Spleen (tissue), 11 donors: ENCODE measurements at regions not wholly inside any gene's neighbourhood (a gene's known extent, or its start where the extent isn't known, plus 50 kb on each side); places are given as distances from the start of the nearest gene placed in this dataset.

Experiments used
- DNase-seq: peaks from one replicate; pipeline ENCODE4 v3.0.0-alpha.2; 2020
- H3K27ac ChIP-seq, 8 donors: fragments of 200-600 bp; sonication (generic) in 7 of 8; 1 replicate in 4 of 8; 2 replicates in 4 of 8; pipeline versions ENCODE4 v1.5.0 to v1.8.0; 2016 to 2021; ENCODE audit warnings: inconsistent platforms in 4 of 8, mild to moderate bottlenecking in 4 of 8, moderate library complexity in 1 of 8
- H3K27me3 ChIP-seq, 7 donors: fragments of 200-600 bp; sonication (generic) in 6 of 7; replicated peaks in 1 of 7; 1 replicate in 4 of 7; 2 replicates in 3 of 7; pipeline versions ENCODE4 v1.5.0 to v1.8.0; 2016 to 2021; ENCODE audit warnings: inconsistent platforms in 3 of 7, mild to moderate bottlenecking in 1 of 7
- H3K36me3 ChIP-seq, 6 donors: fragments of 200-600 bp; sonication (generic) in 5 of 6; 1 replicate in 4 of 6; 2 replicates in 2 of 6; pipeline versions ENCODE4 v1.5.0 to v1.8.0; 2016 to 2021; ENCODE audit warnings: inconsistent platforms in 2 of 6
- H3K4me1 ChIP-seq, 6 donors: fragments of 200-600 bp; sonication (generic) in 5 of 6; 1 replicate in 3 of 6; 2 replicates in 3 of 6; pipeline versions ENCODE4 v1.5.0 to v1.8.0; 2016 to 2021; ENCODE audit warnings: inconsistent platforms in 3 of 6
- H3K4me3 ChIP-seq, 8 donors: fragments of 200-600 bp; sonication (generic) in 7 of 8; 1 replicate in 4 of 8; 2 replicates in 4 of 8; pipeline versions ENCODE4 v1.5.0 to v1.8.0; 2016 to 2021; ENCODE audit warnings: inconsistent platforms in 4 of 8, mild to moderate bottlenecking in 4 of 8, moderate library complexity in 2 of 8
- H3K9me3 ChIP-seq, 8 donors: fragments of 200-600 bp; sonication (generic) in 7 of 8; 1 replicate in 4 of 8; 2 replicates in 4 of 8; pipeline versions ENCODE4 v1.5.0 to v1.8.0; 2016 to 2021; ENCODE audit warnings: inconsistent platforms in 4 of 8
- POLR2A ChIP-seq, 3 donors: fragments of 450-650 bp; IDR thresholded peaks; one replicate each; pipeline ENCODE4 v1.5.1; 2017; ENCODE audit warnings: antibody characterized with exemption in 3 of 3, mild to moderate bottlenecking in 1 of 3
- POLR2AphosphoS5 ChIP-seq, 3 donors: sonication (generic); formaldehyde crosslinking; IDR thresholded peaks; one replicate each; pipeline ENCODE4 v1.5.1; 2017; ENCODE audit warnings: antibody characterized with exemption in 3 of 3
- whole genome bisulfite sequencing, 5 donors: extraction: QIAGEN DNeasy Blood & Tissue Kit in 3 of 5; methylation state at CpG; one replicate each; pipeline versions ENCODE4 v1.1.5 to v1.1.7; 2013 to 2018; 5-methylcytosine and 5-hydroxymethylcytosine counted together
- intact Hi-C: fragments of 100-400 bp; cut with DNase I; formaldehyde crosslinking; loops from one replicate; pipeline ENCODE4 v1.15.0; 2023; ENCODE audit warnings: low total_unique reads
- TF ChIP-seq, protein P1 (sequence below), 11 experiments: fragments of 200-600 bp in 7 of 11; fragments of 450-650 bp in 4 of 11; sonication (generic) in 4 of 11; IDR thresholded peaks in 8 of 11; conservative IDR thresholded peaks in 3 of 11; 1 replicate in 7 of 11; 2 replicates in 4 of 11; pipeline versions ENCODE4 v1.4.0 to v1.8.0; 2016 to 2021; ENCODE audit warnings: antibody characterized with exemption in 11 of 11, inconsistent platforms in 4 of 11, mild to moderate bottlenecking in 1 of 11
- donor health status: healthy with polysubstance abuse.
- donor health status: DM: no; HTN: no; CAD: no; lungs with moderate emphysema.
- donor health status: DM: no; HTN: no; CAD: no.
- donor health status: Bipolar disorder and iron deficiency.
- donor health status: healthy.
- donor health status: DM: no; HTN: no; CAD: no.
- donor health status: DM: yes; HTN: yes; CAD: no.

DNA sequence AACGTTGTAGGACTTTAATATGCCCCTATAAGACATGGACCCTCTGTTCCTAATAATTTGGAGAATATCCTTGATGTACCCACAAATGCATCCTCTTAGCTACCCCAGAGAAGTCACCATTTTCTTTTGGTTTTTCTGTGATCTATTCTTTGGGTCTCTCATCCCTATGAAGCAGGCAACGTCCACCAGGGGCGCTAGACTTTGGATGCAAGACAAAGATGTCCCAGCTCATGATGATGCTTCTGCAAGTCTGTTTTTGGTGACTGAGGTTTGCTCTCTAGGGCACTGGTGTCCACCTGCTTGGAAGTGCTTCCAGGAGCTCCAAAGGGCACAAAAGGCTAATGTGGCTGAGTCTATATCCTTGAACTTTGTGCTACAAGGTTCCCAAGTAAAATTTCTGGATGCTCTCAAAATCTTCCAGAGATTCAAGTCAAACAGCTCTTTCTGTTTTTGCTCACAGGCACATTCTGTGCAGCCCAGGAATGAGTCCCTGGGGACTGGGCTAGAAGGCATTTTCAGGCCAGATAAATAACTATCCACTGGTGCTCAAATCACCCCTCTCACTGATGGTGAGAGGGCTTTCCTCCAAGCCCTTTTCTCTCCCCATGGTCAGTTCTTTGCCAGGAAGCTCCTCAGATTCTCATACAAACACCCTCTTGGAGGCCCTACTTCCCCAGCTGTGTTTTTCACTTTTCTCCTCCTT, 166.4 kb downstream of the C7orf25 start:
- TF ChIP-seq, protein P1, sequence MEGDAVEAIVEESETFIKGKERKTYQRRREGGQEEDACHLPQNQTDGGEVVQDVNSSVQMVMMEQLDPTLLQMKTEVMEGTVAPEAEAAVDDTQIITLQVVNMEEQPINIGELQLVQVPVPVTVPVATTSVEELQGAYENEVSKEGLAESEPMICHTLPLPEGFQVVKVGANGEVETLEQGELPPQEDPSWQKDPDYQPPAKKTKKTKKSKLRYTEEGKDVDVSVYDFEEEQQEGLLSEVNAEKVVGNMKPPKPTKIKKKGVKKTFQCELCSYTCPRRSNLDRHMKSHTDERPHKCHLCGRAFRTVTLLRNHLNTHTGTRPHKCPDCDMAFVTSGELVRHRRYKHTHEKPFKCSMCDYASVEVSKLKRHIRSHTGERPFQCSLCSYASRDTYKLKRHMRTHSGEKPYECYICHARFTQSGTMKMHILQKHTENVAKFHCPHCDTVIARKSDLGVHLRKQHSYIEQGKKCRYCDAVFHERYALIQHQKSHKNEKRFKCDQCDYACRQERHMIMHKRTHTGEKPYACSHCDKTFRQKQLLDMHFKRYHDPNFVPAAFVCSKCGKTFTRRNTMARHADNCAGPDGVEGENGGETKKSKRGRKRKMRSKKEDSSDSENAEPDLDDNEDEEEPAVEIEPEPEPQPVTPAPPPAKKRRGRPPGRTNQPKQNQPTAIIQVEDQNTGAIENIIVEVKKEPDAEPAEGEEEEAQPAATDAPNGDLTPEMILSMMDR (IDR thresholded peaks at IDR 0.05 in 8 of 11, conservative IDR thresholded peaks at IDR 0.05 in 3 of 11) = peak in 3 of 11 experiments; percentile 12 to 26 (median 25)
- TF ChIP-seq POLR2AphosphoS5 (IDR thresholded peaks at IDR 0.05) = no peak
- H3K36me3 ChIP-seq = no peaks in the 10 kb centered on the region
- 37 to 49% (median 46%) methylated on average over 3 of the region's 3 CpGs for WGBS, 5 donors
- no peak overlapping the region for H3K27ac ChIP-seq
- DNase-seq = no peak
- no peaks in the 10 kb centered on the region for H3K4me1 ChIP-seq
- intact Hi-C loops = no loop called here
- no peak overlapping the region for H3K4me3 ChIP-seq
- peaks cover 0 to 6% (median 0%) of the 10 kb centered on the region in 8 donors for H3K9me3 ChIP-seq
- H3K27me3 ChIP-seq = no peaks in the 10 kb centered on the region

GRCh38 chr7:42744746-42745145, 167.1 kb downstream of the C7orf25 start:
- no peak for TF ChIP-seq POLR2AphosphoS5 (IDR thresholded peaks at IDR 0.05)
- TF ChIP-seq, protein P1 (IDR thresholded peaks at IDR 0.05 in 8 of 11, conservative IDR thresholded peaks at IDR 0.05 in 3 of 11) = no peak
- no peak for TF ChIP-seq POLR2A (IDR thresholded peaks at IDR 0.05)
- no peak overlapping the region for H3K4me3 ChIP-seq
- no peaks in the 10 kb centered on the region for H3K27me3 ChIP-seq
- intact Hi-C loops = no loop called here
- no peaks in the 10 kb centered on the region for H3K36me3 ChIP-seq
- H3K27ac ChIP-seq = no peak overlapping the region
- DNase-seq = no peak
- peaks cover 0 to 5% (median 0%) of the 10 kb centered on the region in 8 donors for H3K9me3 ChIP-seq
- H3K4me1 ChIP-seq = no peaks in the 10 kb centered on the region
- WGBS, 5 donors = 82 to 89% (median 85%) methylated on average over 3 of the region's 3 CpGs

DNA sequence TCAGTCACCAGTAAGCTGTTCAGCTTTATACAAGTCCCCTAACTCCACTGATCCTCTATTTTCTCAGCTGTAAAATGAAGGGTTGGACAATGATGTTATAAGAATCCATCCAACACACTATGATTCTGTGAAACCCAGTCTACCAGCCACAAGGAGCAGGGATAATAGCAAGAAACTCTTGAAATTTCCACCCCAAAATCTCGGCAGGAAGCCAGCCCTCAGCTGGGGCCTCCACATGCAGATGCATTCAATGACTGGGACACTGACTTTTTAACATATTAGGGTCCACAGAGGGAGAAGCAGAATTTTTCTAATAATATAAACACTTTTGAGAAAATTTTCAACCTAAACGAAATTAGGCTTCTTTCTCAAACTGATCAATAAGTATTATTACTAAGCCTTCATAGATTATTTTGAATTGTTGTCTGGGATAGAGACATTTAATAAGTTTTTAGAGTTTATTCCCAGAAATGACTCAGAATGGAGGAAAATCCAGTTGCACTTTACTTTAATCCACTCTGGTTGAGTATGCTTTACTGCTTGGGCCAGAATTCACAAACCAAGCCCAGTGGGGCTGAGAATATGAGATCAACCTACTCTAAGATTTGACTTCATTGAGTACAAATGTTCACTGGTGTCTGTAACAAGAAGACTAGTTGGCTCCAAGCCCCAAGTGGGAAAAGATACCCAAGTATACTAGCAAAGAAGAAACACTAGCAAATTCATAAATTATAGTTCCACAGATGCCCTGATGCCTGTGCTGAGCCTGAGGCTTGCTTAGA, 168.6 kb downstream of the C7orf25 start:
- Histone ChIP-seq H3K4me1 (no peaks in the 10 kb centered on the region), H3K27ac (no peak overlapping the region), H3K27me3 (no peaks in the 10 kb centered on the region), H3K36me3 (no peaks in the 10 kb centered on the region), H3K4me3 (no peak overlapping the region), H3K9me3 (peaks cover 0 to 4% (median 0%) of the 10 kb centered on the region in 8 donors)
- WGBS, 5 donors = 64 to 81% (median 71%) methylated on average over 2 of the region's 2 CpGs
- intact Hi-C loops = no loop called here
- TF ChIP-seq, protein P1 (IDR thresholded peaks at IDR 0.05 in 8 of 11, conservative IDR thresholded peaks at IDR 0.05 in 3 of 11) = no peak
- TF ChIP-seq POLR2AphosphoS5 (IDR thresholded peaks at IDR 0.05) (no peak), POLR2A (IDR thresholded peaks at IDR 0.05) (no peak)
- no peak for DNase-seq

- H3K27ac ChIP-seq = no peak overlapping the region
- TF ChIP-seq POLR2AphosphoS5 (IDR thresholded peaks at IDR 0.05) = no peak
- TF ChIP-seq POLR2A (IDR thresholded peaks at IDR 0.05) = no peak
- no peaks in the 10 kb centered on the region for H3K27me3 ChIP-seq
- no peaks in the 10 kb centered on the region for H3K9me3 ChIP-seq
- intact Hi-C loops = no loop called here
- 42 to 88% (median 74%) methylated on average over 3 of the region's 3 CpGs for WGBS, 5 donors
- no peak overlapping the region for H3K4me3 ChIP-seq
- DNase-seq = no peak
- no peaks in the 10 kb centered on the region for H3K4me1 ChIP-seq
- no peaks in the 10 kb centered on the region for H3K36me3 ChIP-seq
Observed at GRCh38 chr7:42742318-42742717, 169.6 kb downstream of the C7orf25 start.
